ENCODE measurements at regions not wholly inside any gene's neighbourhood (a gene's known extent, or its start where the extent isn't known, plus 50 kb on each side); places are given as distances from the start of the nearest gene placed in this dataset.

GRCh38 chr9:117480253-117480652 lies 65.4 kb upstream of the ASTN2 start:
- Histone ChIP-seq H3K27me3 (ENCODE audit: insufficient read depth) (no peaks in the 10 kb centered on the region), H3K4me3 (no peak overlapping the region), H3F3A (replicated peaks; ENCODE audit: low read depth) (no peaks in the 10 kb centered on the region), H4K20me1 (replicated peaks; ENCODE audit: insufficient read depth) (no peaks in the 10 kb centered on the region), H3K79me2 (replicated peaks; ENCODE audit: insufficient read depth) (no peaks in the 10 kb centered on the region), H3K27ac (ENCODE audit: low read depth) (no peak overlapping the region), H3K9me2 (ENCODE audit: insufficient read depth) (no peaks in the 10 kb centered on the region), H3K4me2 (no peak overlapping the region), H2AFZ (no peak overlapping the region), H3K36me3 (ENCODE audit: insufficient read depth) (no peaks in the 10 kb centered on the region), H3K4me1 (ENCODE audit: insufficient read depth) (0 out of 2 replicates have a peak, but pooled peaks cover 8% of the 10 kb centered on the region)
- H3K4me1 Mint-ChIP-seq = peaks cover 9% of the 10 kb centered on the region
- DNase-seq (ENCODE audit: low spot score) (no peak), ATAC-seq (no peak)
- TF ChIP-seq ZNF331 (CRISPR knock-in tag; IDR thresholded peaks at IDR 0.05; ENCODE audit: low read depth) (no peak), NANOG (IDR thresholded peaks at IDR 0.05; ENCODE audit: borderline replicate concordance) (no peak), JUNB (IDR thresholded peaks at IDR 0.05; ENCODE audit: unreplicated experiment) (no peak), STAT1 (IDR thresholded peaks at IDR 0.05; ENCODE audit: unreplicated experiment) (no peak)
- TF ChIP-seq, protein P1, sequence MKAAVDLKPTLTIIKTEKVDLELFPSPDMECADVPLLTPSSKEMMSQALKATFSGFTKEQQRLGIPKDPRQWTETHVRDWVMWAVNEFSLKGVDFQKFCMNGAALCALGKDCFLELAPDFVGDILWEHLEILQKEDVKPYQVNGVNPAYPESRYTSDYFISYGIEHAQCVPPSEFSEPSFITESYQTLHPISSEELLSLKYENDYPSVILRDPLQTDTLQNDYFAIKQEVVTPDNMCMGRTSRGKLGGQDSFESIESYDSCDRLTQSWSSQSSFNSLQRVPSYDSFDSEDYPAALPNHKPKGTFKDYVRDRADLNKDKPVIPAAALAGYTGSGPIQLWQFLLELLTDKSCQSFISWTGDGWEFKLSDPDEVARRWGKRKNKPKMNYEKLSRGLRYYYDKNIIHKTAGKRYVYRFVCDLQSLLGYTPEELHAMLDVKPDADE (IDR thresholded peaks at IDR 0.05) = no peak
- no peaks in the 10 kb centered on the region for H3K36me3 Mint-ChIP-seq (ENCODE audit: low read depth)
- no peak overlapping the region for H3K27ac Mint-ChIP-seq
- H3K9me3 Mint-ChIP-seq = no peaks in the 10 kb centered on the region
- no peak overlapping the region for H3K4me3 Mint-ChIP-seq
- H3K27me3 Mint-ChIP-seq (ENCODE audit: insufficient read depth, low read depth, poor library complexity) = peaks cover 4% of the 10 kb centered on the region

DNA sequence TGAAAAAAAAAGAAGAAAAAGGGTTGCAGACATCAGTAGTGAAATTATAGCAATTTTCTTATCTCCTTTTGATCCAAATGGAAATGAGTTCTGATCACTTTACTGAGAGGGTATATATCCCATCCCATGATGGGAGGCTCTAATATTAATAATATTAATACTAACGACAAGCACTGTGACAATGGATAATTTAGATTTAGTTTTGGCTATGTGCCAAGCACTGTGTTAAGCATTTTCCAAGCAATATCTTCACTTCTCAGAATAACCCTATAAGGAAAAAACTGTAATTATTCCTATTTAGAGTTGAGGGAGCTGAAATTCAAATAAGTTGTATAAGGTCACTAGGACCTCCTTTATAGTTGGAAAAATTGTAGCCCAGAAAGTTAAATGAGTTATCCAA lies 58.4 kb upstream of the ASTN2 start:
- H3K9me2 ChIP-seq (ENCODE audit: insufficient read depth) = no peaks in the 10 kb centered on the region
- no peaks in the 10 kb centered on the region for H3K4me1 ChIP-seq (ENCODE audit: insufficient read depth)
- H3K27ac Mint-ChIP-seq = no peak overlapping the region
- no peak overlapping the region for H2AFZ ChIP-seq
- no peaks in the 10 kb centered on the region for H3K36me3 Mint-ChIP-seq (ENCODE audit: low read depth)
- no peaks in the 10 kb centered on the region for H3K9me3 Mint-ChIP-seq
- no peak for DNase-seq (ENCODE audit: low spot score)
- no peaks in the 10 kb centered on the region for H3K27me3 ChIP-seq (ENCODE audit: insufficient read depth)
- no peaks in the 10 kb centered on the region for H3K4me1 Mint-ChIP-seq
- H4K20me1 ChIP-seq (replicated peaks; ENCODE audit: insufficient read depth) = no peaks in the 10 kb centered on the region
- no peaks in the 10 kb centered on the region for H3F3A ChIP-seq (replicated peaks; ENCODE audit: low read depth)
- peaks cover 2% of the 10 kb centered on the region for H3K27me3 Mint-ChIP-seq (ENCODE audit: insufficient read depth, low read depth, poor library complexity)
- H3K4me3 Mint-ChIP-seq = no peak overlapping the region
- no peak for ATAC-seq
- no peak overlapping the region for H3K27ac ChIP-seq (ENCODE audit: low read depth)
- no peak overlapping the region for H3K4me2 ChIP-seq
- H3K4me3 ChIP-seq = no peak overlapping the region
- no peaks in the 10 kb centered on the region for H3K36me3 ChIP-seq (ENCODE audit: insufficient read depth)
- H3K79me2 ChIP-seq (replicated peaks; ENCODE audit: insufficient read depth) = no peaks in the 10 kb centered on the region
- TF ChIP-seq, protein P2, sequence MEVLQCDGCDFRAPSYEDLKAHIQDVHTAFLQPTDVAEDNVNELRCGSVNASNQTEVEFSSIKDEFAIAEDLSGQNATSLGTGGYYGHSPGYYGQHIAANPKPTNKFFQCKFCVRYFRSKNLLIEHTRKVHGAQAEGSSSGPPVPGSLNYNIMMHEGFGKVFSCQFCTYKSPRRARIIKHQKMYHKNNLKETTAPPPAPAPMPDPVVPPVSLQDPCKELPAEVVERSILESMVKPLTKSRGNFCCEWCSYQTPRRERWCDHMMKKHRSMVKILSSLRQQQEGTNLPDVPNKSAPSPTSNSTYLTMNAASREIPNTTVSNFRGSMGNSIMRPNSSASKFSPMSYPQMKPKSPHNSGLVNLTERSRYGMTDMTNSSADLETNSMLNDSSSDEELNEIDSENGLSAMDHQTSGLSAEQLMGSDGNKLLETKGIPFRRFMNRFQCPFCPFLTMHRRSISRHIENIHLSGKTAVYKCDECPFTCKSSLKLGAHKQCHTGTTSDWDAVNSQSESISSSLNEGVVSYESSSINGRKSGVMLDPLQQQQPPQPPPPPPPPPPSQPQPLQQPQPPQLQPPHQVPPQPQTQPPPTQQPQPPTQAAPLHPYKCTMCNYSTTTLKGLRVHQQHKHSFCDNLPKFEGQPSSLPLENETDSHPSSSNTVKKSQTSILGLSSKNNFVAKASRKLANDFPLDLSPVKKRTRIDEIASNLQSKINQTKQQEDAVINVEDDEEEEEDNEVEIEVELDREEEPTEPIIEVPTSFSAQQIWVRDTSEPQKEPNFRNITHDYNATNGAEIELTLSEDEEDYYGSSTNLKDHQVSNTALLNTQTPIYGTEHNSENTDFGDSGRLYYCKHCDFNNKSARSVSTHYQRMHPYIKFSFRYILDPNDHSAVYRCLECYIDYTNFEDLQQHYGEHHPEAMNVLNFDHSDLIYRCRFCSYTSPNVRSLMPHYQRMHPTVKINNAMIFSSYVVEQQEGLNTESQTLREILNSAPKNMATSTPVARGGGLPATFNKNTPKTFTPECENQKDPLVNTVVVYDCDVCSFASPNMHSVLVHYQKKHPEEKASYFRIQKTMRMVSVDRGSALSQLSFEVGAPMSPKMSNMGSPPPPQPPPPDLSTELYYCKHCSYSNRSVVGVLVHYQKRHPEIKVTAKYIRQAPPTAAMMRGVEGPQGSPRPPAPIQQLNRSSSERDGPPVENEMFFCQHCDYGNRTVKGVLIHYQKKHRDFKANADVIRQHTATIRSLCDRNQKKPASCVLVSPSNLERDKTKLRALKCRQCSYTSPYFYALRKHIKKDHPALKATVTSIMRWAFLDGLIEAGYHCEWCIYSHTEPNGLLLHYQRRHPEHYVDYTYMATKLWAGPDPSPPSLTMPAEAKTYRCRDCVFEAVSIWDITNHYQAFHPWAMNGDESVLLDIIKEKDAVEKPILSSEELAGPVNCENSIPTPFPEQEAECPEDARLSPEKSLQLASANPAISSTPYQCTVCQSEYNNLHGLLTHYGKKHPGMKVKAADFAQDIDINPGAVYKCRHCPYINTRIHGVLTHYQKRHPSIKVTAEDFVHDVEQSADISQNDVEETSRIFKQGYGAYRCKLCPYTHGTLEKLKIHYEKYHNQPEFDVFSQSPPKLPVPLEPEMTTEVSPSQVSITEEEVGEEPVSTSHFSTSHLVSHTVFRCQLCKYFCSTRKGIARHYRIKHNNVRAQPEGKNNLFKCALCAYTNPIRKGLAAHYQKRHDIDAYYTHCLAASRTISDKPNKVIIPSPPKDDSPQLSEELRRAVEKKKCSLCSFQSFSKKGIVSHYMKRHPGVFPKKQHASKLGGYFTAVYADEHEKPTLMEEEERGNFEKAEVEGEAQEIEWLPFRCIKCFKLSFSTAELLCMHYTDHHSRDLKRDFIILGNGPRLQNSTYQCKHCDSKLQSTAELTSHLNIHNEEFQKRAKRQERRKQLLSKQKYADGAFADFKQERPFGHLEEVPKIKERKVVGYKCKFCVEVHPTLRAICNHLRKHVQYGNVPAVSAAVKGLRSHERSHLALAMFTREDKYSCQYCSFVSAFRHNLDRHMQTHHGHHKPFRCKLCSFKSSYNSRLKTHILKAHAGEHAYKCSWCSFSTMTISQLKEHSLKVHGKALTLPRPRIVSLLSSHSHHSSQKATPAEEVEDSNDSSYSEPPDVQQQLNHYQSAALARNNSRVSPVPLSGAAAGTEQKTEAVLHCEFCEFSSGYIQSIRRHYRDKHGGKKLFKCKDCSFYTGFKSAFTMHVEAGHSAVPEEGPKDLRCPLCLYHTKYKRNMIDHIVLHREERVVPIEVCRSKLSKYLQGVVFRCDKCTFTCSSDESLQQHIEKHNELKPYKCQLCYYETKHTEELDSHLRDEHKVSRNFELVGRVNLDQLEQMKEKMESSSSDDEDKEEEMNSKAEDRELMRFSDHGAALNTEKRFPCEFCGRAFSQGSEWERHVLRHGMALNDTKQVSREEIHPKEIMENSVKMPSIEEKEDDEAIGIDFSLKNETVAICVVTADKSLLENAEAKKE (CRISPR knock-in tag; IDR thresholded peaks at IDR 0.05) = no peak
- TF ChIP-seq ZNF114 (CRISPR knock-in tag; IDR thresholded peaks at IDR 0.05) = no peak
- TF ChIP-seq EZH2phosphoT487 (IDR thresholded peaks at IDR 0.05; ENCODE audit: unreplicated experiment) = no peak
- TF ChIP-seq NANOG (IDR thresholded peaks at IDR 0.05; ENCODE audit: borderline replicate concordance) = no peak
- TF ChIP-seq, protein P3, sequence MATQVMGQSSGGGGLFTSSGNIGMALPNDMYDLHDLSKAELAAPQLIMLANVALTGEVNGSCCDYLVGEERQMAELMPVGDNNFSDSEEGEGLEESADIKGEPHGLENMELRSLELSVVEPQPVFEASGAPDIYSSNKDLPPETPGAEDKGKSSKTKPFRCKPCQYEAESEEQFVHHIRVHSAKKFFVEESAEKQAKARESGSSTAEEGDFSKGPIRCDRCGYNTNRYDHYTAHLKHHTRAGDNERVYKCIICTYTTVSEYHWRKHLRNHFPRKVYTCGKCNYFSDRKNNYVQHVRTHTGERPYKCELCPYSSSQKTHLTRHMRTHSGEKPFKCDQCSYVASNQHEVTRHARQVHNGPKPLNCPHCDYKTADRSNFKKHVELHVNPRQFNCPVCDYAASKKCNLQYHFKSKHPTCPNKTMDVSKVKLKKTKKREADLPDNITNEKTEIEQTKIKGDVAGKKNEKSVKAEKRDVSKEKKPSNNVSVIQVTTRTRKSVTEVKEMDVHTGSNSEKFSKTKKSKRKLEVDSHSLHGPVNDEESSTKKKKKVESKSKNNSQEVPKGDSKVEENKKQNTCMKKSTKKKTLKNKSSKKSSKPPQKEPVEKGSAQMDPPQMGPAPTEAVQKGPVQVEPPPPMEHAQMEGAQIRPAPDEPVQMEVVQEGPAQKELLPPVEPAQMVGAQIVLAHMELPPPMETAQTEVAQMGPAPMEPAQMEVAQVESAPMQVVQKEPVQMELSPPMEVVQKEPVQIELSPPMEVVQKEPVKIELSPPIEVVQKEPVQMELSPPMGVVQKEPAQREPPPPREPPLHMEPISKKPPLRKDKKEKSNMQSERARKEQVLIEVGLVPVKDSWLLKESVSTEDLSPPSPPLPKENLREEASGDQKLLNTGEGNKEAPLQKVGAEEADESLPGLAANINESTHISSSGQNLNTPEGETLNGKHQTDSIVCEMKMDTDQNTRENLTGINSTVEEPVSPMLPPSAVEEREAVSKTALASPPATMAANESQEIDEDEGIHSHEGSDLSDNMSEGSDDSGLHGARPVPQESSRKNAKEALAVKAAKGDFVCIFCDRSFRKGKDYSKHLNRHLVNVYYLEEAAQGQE (IDR thresholded peaks at IDR 0.05; ENCODE audit: unreplicated experiment) = no peak
- TF ChIP-seq, protein P1 (IDR thresholded peaks at IDR 0.05) = no peak
- no peak for TF ChIP-seq POLR2AphosphoS5 (IDR thresholded peaks at IDR 0.05; ENCODE audit: low read depth)
- no peak for TF ChIP-seq JUNB (IDR thresholded peaks at IDR 0.05; ENCODE audit: unreplicated experiment)
- TF ChIP-seq ZNF331 (CRISPR knock-in tag; IDR thresholded peaks at IDR 0.05; ENCODE audit: low read depth) = no peak
- TF ChIP-seq STAT1 (IDR thresholded peaks at IDR 0.05; ENCODE audit: unreplicated experiment) = no peak
